H9 (cell line): ENCODE measurements at regions not wholly inside any gene's neighbourhood (a gene's known extent, or its start where the extent isn't known, plus 50 kb on each side); places are given as distances from the start of the nearest gene placed in this dataset.

Experiments
- DNase-seq: peaks from one replicate; pipeline ENCODE4 v3.0.0-alpha.2; 2017
- H2AFZ ChIP-seq: one replicate; pipeline ENCODE4 v1.6.1; 2013; ENCODE audit warnings: mild to moderate bottlenecking, low read length, control low read depth, moderate library complexity
- H2AK5ac ChIP-seq: 2 replicates; pipeline ENCODE4 v1.6.1; 2013; ENCODE audit warnings: low read length, control low read depth, mixed read lengths; ENCODE audit not compliant: insufficient read length
- H2BK120ac ChIP-seq: one replicate; pipeline ENCODE4 v1.6.1; 2013; ENCODE audit warnings: low read depth, mild to moderate bottlenecking, low read length, control low read depth, inconsistent platforms; ENCODE audit not compliant: poor library complexity, severe bottlenecking
- H2BK12ac ChIP-seq: 2 replicates; pipeline ENCODE4 v1.6.1; 2013; ENCODE audit warnings: low read length, control low read depth, mixed read lengths, low read depth; ENCODE audit not compliant: insufficient read length
- H2BK15ac ChIP-seq: 2 replicates; pipeline ENCODE4 v1.6.1; 2013; ENCODE audit warnings: low read depth, low read length, control low read depth
- H2BK20ac ChIP-seq: one replicate; pipeline ENCODE4 v1.6.1; 2013; ENCODE audit warnings: low read depth, mild to moderate bottlenecking, low read length, control low read depth, inconsistent platforms; ENCODE audit not compliant: poor library complexity, severe bottlenecking
- H2BK5ac ChIP-seq: 2 replicates; pipeline ENCODE4 v1.6.1; 2013; ENCODE audit warnings: low read length, control low read depth, mixed read lengths; ENCODE audit not compliant: insufficient read length
- H3K14ac ChIP-seq: 2 replicates; pipeline ENCODE4 v1.6.1; 2013; ENCODE audit warnings: low read length, control low read depth; ENCODE audit not compliant: insufficient read depth
- H3K18ac ChIP-seq: 2 replicates; pipeline ENCODE4 v1.6.1; 2013; ENCODE audit warnings: low read depth, mild to moderate bottlenecking, mixed read lengths, low read length, control low read depth; ENCODE audit not compliant: insufficient read length
- H3K23ac ChIP-seq: 2 replicates; pipeline ENCODE4 v1.6.1; 2013; ENCODE audit warnings: low read length, control low read depth, mixed read lengths, low read depth; ENCODE audit not compliant: insufficient read length
- H3K23me2 ChIP-seq: 2 replicates; pipeline ENCODE4 v1.6.1; 2013; ENCODE audit warnings: low read depth, mild to moderate bottlenecking, mixed read lengths, low read length, control low read depth; ENCODE audit not compliant: insufficient read length, poor library complexity, severe bottlenecking
- H3K27ac ChIP-seq: 2 replicates; pipeline ENCODE4 v1.5.1; 2013; ENCODE audit warnings: low read length, control low read depth, mixed read lengths, low read depth; ENCODE audit not compliant: insufficient read length
- H3K27me3 ChIP-seq: 2 replicates; pipeline ENCODE4 v1.6.1; 2013; ENCODE audit warnings: low read length, control low read depth, inconsistent platforms; ENCODE audit not compliant: insufficient read depth
- H3K4ac ChIP-seq: 2 replicates; pipeline ENCODE4 v1.6.1; 2013; ENCODE audit warnings: low read depth, mild to moderate bottlenecking, control low read depth, inconsistent platforms, low read length, moderate library complexity
- H3K4me1 ChIP-seq: 2 replicates; pipeline ENCODE4 v1.6.1; 2013; ENCODE audit warnings: low read length, control low read depth, inconsistent platforms; ENCODE audit not compliant: insufficient read depth
- H3K4me2 ChIP-seq: 2 replicates; pipeline ENCODE4 v1.6.1; 2013; ENCODE audit warnings: low read length, control low read depth, mixed read lengths; ENCODE audit not compliant: insufficient read length, insufficient read depth
- H3K56ac ChIP-seq: 2 replicates; pipeline ENCODE4 v1.6.1; 2013; ENCODE audit warnings: low read depth, mild to moderate bottlenecking, mixed read lengths, low read length, control low read depth; ENCODE audit not compliant: insufficient read length
- H3K79me1 ChIP-seq: 2 replicates; pipeline ENCODE4 v1.6.1; 2013; ENCODE audit warnings: low read depth, mild to moderate bottlenecking, moderate library complexity, low read length, control low read depth, inconsistent platforms; ENCODE audit not compliant: insufficient read depth, poor library complexity, severe bottlenecking
- H3K79me2 ChIP-seq: 2 replicates; pipeline ENCODE4 v1.6.1; 2013; ENCODE audit warnings: low read length, control low read depth, inconsistent platforms; ENCODE audit not compliant: insufficient read depth
- H3K9ac ChIP-seq: 2 replicates; pipeline ENCODE4 v1.6.1; 2013; ENCODE audit warnings: low read length, control low read depth, mixed read lengths; ENCODE audit not compliant: insufficient read length; ENCODE audit errors: extremely low read depth
- H3K9me3 ChIP-seq: one replicate; pipeline ENCODE4 v1.6.1; 2013; ENCODE audit warnings: low read depth, low read length, inconsistent platforms; ENCODE audit not compliant: control insufficient read depth
- H3T11ph ChIP-seq: one replicate; pipeline ENCODE4 v1.6.1; 2013; ENCODE audit warnings: mild to moderate bottlenecking, low read length, control low read depth, inconsistent platforms
- H4K20me1 ChIP-seq: one replicate; pipeline ENCODE4 v1.6.1; 2013; ENCODE audit not compliant: control insufficient read depth, insufficient read length, insufficient read depth
- H4K5ac ChIP-seq: 2 replicates; pipeline ENCODE4 v1.6.1; 2013; ENCODE audit warnings: low read depth, mild to moderate bottlenecking, mixed read lengths, low read length, control low read depth; ENCODE audit not compliant: insufficient read length
- H4K8ac ChIP-seq: replicated peaks from 2 replicates; pipeline ENCODE4 v1.6.1; 2013; ENCODE audit warnings: low read length, control low read depth, mixed read lengths, low read depth; ENCODE audit not compliant: insufficient read length
- H4K91ac ChIP-seq: 2 replicates; pipeline ENCODE4 v1.6.1; 2013; ENCODE audit warnings: low read depth, mild to moderate bottlenecking, moderate library complexity, mixed read lengths, low read length, control low read depth; ENCODE audit not compliant: insufficient read length
- H3K27ac Mint-ChIP-seq, 3 experiments: 2 replicates in 2 of 3; 3 replicates in 1 of 3; pipeline ENCODE4 v1.8.0; 2020 to 2021; ENCODE audit warnings: mixed read lengths in 3 of 3, mild to moderate bottlenecking in 1 of 3, moderate library complexity in 1 of 3
- H3K27me3 Mint-ChIP-seq: 2 replicates; pipeline ENCODE4 v1.8.0; 2021; ENCODE audit warnings: low read depth, mild to moderate bottlenecking, moderate library complexity, mixed read lengths
- H3K36me3 Mint-ChIP-seq, 3 experiments: 2 replicates in 2 of 3; 3 replicates in 1 of 3; pipeline ENCODE4 v1.8.0; 2020 to 2021; ENCODE audit warnings: low read depth in 3 of 3, mixed read lengths in 3 of 3; ENCODE audit not compliant: insufficient read depth in 1 of 3
- H3K4me1 Mint-ChIP-seq, 2 experiments: 2 replicates each; pipeline ENCODE4 v1.8.0; 2020; ENCODE audit warnings: mixed read lengths in 2 of 2
- H3K4me3 Mint-ChIP-seq, 2 experiments: 2 replicates in 1 of 2; 3 replicates in 1 of 2; pipeline ENCODE4 v1.8.0; 2020 to 2021; ENCODE audit warnings: mild to moderate bottlenecking in 2 of 2, mixed read lengths in 2 of 2, moderate library complexity in 1 of 2
- H3K9me3 Mint-ChIP-seq, 2 experiments: 2 replicates in 1 of 2; 3 replicates in 1 of 2; pipeline ENCODE4 v1.8.0; 2020; ENCODE audit warnings: mild to moderate bottlenecking in 2 of 2, mixed read lengths in 2 of 2, moderate library complexity in 1 of 2
- WGBS: extraction: QIAGEN DNeasy Blood & Tissue Kit; methylation state at CpG from one replicate; pipeline ENCODE4 v1.1.7; 2013; ENCODE audit warnings: missing lambda C conversion rate, low lambda C conversion rate, mixed read lengths; ENCODE audit not compliant: insufficient read length; ENCODE audit errors: extremely low coverage; 5-methylcytosine and 5-hydroxymethylcytosine counted together
- TF ChIP-seq, protein P1 (sequence below): fragments of 200-600 bp; sonication (generic); conservative IDR thresholded peaks from 3 replicates; pipeline ENCODE4 v1.8.0; 2021; ENCODE audit warnings: antibody characterized with exemption, mild to moderate bottlenecking

DNA sequence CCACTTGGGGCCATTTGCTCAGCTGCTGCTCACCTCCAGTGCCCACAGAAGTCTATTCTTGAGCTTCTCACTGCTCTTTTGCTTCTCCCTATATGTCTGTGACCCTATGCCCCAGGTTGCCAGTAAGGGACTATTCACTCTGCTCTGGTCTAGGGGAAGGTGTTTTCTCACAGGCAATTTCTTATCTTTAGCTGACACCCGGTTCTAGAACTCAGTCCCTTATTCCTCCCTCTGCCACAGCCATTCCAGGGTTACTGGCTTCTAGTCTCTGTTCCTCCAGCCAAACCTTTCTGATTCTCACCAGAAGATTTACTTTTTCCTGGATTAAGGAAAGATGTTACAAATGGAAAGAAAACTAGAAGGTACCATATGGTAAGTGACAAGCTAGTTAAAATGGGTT is 574.0 kb downstream of the NTRK3 start:
- H3K79me1 ChIP-seq = no peaks in the 10 kb centered on the region
- H4K91ac ChIP-seq = no peak overlapping the region
- no peaks in the 10 kb centered on the region for H3K4me1 ChIP-seq
- peaks cover 3% of the 10 kb centered on the region; the same call in 1 of the 2 replicates for H3K27me3 Mint-ChIP-seq
- H4K5ac ChIP-seq = no peak overlapping the region
- no CpG with 5 or more reads among the region's 1 CpG for WGBS
- H2AFZ ChIP-seq = no peak overlapping the region
- no peak overlapping the region for H2BK12ac ChIP-seq
- H3K27ac ChIP-seq = no peak overlapping the region
- no peak overlapping the region for H4K8ac ChIP-seq
- no peak overlapping the region for H3K4me2 ChIP-seq
- H2BK120ac ChIP-seq = no peak overlapping the region
- no peak overlapping the region for H3K9ac ChIP-seq
- no peak overlapping the region for H3K56ac ChIP-seq
- no peaks in the 10 kb centered on the region for H3K27me3 ChIP-seq
- H3K18ac ChIP-seq = no peak overlapping the region
- no peak overlapping the region for H3T11ph ChIP-seq
- no peaks in the 10 kb centered on the region for H3K4me1 Mint-ChIP-seq
- H3K23ac ChIP-seq = no peak overlapping the region
- H3K14ac ChIP-seq = no peak overlapping the region
- H3K27ac Mint-ChIP-seq = no peak overlapping the region
- TF ChIP-seq, protein P1, sequence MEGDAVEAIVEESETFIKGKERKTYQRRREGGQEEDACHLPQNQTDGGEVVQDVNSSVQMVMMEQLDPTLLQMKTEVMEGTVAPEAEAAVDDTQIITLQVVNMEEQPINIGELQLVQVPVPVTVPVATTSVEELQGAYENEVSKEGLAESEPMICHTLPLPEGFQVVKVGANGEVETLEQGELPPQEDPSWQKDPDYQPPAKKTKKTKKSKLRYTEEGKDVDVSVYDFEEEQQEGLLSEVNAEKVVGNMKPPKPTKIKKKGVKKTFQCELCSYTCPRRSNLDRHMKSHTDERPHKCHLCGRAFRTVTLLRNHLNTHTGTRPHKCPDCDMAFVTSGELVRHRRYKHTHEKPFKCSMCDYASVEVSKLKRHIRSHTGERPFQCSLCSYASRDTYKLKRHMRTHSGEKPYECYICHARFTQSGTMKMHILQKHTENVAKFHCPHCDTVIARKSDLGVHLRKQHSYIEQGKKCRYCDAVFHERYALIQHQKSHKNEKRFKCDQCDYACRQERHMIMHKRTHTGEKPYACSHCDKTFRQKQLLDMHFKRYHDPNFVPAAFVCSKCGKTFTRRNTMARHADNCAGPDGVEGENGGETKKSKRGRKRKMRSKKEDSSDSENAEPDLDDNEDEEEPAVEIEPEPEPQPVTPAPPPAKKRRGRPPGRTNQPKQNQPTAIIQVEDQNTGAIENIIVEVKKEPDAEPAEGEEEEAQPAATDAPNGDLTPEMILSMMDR = no peak
- no peak overlapping the region for H2BK20ac ChIP-seq
- H3K9me3 ChIP-seq = no peaks in the 10 kb centered on the region
- no peaks in the 10 kb centered on the region for H3K36me3 Mint-ChIP-seq
- no peaks in the 10 kb centered on the region for H3K79me2 ChIP-seq
- no peak overlapping the region for H2BK15ac ChIP-seq
- no peaks in the 10 kb centered on the region for H4K20me1 ChIP-seq
- H3K4me3 Mint-ChIP-seq = no peak overlapping the region
- peaks cover 0 to 2% of the 10 kb centered on the region in 2 experiments; a peak in 3 of 5 replicates for H3K9me3 Mint-ChIP-seq
- no peak overlapping the region for H2BK5ac ChIP-seq
- H3K4ac ChIP-seq = no peak overlapping the region
- H3K23me2 ChIP-seq = no peaks in the 10 kb centered on the region
- DNase-seq = no peak
- no peak overlapping the region for H2AK5ac ChIP-seq
